A172 (cell line): ENCODE measurements at regions not wholly inside any gene's neighbourhood (a gene's known extent, or its start where the extent isn't known, plus 50 kb on each side); places are given as distances from the start of the nearest gene placed in this dataset.
"Not testable (repeated sequence)": the region's sequence is repeated elsewhere in the genome, so short reads cannot be mapped to it uniquely, and the experiment has no call there.

ENCODE experiments used
- DNase-seq: peaks from one replicate; pipeline ENCODE4 v3.0.0-alpha.2; 2015; ENCODE audit warnings: low spot score

DNA sequence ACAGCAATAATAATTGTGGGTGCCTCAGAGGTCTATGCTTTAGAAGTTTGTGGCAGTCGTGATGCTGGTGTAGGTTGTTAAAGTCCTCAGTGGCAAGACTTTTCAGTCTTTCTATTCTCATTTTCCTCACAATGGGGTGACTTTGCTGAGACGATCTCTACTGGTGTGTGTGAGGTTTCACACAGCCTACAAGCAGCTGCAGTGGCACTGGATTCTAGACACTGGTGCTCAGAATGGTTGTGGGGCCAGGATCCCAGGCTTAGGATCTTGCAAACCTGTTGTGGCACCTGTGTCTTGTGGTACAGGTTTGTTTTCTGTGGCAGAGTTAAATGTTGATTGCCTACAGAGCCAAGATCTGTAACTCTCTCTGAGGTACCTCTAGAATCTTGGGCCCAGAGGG, 581.2 kb downstream of the PTPRC start:
- no peak for DNase-seq

DNA sequence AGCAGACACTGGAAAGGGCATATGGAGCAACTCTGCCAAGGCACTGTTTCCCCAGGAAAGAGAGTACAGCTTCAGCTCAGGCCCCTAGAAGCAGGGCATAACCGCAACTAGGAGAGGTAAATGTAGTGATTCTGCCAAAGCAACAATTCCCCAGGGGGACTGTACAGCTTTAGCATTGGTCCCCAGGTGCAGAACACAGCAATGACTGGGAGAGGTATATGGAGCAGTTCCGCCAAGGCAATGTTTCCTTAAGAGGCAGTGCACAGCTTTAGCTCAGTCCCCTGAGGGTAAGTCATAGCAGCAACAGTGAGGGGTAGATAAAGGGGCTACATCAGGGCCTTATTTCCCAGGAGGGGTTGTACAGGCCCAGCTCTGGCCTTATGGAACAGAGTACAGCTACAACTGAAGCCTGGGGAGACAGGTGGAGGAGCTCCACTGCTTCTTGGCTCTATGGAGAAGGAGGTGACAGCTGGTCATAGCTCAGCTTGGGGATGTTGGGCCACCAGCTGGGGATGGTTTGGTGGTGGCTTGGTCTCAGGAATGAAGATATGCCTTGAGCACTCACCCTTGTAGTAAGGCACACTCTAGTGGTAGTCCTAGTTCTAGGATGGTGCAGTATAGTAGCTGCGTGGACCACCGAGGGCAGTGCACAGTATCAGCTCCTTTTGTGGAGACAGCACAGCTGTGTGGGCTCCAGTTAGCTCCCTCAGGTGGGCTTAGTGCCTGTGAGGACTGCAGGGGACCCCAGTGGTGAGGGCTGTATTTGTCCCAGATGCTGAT, 582.7 kb downstream of the PTPRC start:
- DNase-seq = no peak

DNA sequence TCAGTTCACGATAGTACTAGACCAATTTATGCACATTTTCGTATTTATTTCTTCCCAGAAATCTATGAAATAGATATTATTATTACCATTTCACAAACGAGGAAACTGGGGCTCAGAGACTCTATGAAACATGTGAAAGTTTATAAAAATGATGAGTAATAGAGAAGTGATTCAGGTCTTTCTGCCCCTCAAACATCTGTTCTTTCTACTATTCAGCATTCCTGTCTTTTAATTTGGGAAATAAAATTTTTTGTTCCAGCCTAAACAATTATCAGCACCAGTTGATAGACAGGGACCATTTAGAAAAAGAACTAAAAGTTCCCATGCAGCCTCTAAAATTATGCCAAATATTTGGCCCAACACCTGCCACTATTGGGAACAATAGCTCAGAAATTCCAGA, 585.1 kb downstream of the PTPRC start:
- no peak for DNase-seq

DNA sequence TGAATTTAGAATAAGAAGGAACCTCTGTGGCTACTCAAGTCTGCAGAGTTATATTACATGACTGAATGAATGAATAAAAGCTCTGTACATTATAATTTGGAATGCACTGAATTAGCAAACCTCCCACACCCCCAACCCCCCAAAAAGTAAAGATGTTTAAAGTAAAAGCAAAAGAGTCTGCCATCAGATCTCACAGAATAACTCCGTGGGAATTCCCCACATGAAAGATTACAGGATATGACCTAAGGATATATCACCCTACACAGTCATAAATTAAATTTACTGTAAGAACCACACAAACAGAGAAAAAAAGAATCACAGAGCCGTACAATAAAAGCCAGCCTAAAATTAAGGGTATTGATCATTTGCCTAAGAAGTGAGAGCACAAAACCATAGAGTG, 587.3 kb downstream of the PTPRC start:
- DNase-seq = peak; percentile 81

DNA sequence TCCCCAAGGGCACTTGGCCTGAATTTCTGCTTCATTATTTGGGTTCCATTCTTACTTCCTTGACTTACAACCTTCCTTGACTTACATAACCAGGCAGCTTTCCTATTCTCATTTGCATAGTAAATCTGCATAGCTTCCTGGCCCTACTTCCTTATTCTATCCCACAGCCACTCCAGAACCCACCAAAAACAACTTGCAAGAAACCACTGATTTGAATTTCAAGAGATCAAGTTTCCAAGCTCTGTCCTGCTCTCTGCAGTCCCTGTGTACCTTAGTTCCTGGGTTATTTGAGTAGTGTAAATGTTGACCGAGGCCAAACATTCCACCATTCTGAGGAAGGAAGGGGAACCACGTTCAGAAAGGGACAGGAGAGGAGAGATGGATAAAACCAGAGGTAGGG, 603.3 kb downstream of the PTPRC start:
- DNase-seq = no peak

DNA sequence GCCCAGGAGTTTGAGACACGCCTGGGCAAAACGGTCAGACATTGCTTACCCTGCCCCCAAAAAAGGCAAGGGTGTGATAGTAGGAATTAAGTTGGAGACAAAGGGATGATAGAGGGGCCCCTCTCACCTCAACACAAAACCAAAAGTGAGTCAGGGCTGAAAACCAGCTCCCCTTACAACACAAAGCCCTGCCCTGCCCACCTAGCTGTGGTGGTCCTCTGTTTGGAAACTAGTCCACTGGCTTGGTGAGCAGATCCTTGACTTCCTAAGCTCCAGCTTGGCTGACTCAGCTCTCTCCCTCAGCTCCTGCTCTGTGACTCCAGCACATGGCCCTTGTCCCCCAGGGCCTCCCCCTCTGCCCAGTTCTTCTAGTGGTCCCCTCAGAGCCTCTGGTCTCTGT, 603.8 kb downstream of the PTPRC start:
- DNase-seq = no peak

DNA sequence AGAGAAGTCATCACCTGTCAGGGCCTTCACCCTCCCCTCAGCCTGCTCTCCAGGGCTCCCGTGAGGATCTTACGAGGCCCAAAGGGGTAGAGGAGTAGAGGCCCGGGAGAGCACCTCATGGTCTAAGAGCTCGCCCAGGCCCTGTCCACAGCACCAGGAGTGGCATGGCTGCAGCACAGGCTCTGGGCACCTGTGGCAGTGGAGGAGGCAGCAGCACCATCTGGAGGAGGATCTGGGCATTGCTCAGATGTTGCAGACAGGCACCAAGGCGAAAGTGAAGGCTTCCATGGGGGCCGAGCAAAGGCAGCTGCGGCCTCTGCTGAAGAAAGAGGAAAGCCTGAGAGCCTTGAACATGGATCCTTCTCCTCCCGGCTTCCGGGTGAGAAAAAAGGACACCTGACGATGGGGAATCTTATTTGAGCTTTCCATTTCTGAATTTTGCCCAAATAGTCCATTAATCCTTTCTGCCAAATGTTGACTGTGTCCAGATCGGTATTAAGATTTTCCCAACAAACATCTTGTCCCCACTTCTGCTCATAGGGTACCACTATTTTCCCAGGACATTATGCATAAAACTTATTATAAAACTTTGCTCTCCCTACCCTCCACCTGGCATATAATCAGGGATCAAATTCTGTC, 604.7 kb downstream of the PTPRC start:
- peak; percentile 64 for DNase-seq

DNA sequence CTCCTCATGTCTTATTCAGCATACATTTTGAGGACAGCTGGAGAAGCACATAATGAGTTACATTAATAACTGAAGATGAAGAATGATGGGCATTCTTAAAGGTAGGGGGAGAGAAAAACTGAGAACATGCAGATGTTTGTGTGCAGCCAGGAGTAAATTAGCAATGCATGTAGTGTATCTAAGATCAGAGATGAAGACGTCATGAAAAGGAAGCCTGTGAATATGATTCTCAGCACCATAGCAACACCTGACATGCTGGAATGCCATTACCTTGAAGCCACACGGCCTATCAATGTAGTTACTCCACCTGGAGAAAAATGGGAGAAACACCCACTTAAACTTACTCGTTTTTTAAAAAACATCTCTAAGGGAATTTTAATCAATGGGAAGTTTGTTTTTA, 607.1 kb downstream of the PTPRC start:
- no peak for DNase-seq

DNA sequence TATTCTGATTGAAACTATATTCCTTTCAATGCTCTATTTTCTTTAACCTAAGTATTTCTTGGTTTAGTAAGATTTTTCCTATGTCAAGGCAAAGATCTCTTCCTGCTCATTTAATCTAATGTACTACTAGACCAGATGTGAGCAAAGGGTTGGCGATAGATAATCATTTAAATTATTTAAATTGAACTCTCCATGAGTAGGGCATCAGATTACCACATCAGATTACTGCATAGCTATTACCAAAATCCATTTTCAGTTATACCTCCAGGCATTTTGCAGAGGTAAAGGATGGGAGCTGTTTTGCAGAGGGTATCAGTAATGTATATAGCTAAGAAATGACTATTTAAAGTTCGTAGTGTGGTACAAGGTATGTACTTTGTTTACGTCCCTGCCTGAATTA, 607.9 kb downstream of the PTPRC start:
- DNase-seq = no peak

DNA sequence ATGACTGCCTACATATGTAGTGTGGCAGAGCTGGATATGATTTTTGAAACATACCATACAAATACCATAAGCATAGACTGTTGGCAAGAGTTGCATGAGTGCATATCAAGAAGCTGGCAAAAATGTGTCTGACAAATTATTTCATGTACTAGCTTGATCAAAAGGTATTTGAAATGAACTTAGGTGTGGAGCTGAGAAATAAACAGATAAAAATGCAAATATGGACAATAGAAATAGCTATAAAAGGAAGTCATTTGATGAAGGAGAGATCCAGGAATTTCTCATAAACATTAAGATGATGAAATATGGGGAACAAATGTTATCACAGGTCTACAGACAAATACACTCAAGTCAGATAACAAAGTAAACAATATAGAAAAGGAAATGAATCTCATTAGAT, 609.1 kb downstream of the PTPRC start:
- no peak for DNase-seq

DNA sequence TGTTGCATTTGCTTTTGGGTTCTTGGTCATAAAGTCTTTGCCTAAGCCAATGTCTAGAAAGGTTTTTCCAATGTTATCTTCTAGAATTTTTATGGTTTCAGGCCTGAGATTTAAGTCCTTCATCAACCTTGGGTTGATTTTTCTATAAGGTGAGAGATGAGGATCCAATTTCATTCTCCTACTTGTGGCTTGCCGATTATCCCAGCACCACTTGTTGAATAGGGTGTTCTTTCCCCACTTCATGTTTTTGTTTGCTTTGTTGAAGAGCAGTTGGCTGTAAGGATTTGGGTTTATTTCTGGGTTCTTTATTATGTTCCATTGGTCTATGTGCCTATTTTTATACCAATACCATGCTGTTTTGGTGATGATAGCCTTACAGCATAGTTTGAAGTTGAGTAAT, 615.2 kb downstream of the PTPRC start:
- DNase-seq = not testable (repeated sequence)

DNA sequence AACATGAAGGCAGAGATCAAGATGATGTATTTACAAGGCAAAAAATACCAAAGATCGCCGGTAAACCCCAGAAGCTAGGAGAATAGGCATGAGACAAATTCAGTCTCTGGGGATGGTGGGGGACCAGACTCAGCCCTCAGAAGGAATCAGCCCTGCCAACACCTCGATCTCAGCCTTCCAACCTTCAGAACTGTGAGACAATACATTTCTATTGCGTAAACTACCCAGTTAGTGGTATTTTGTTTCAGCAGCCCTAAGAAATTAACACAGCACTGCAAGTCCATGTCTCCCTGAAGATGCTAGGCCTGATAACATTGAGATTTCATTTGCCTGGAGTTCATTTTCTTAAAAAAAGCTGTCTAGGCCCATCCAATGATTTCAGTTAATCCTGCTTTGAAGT, 622.5 kb downstream of the PTPRC start:
- no peak for DNase-seq

DNA sequence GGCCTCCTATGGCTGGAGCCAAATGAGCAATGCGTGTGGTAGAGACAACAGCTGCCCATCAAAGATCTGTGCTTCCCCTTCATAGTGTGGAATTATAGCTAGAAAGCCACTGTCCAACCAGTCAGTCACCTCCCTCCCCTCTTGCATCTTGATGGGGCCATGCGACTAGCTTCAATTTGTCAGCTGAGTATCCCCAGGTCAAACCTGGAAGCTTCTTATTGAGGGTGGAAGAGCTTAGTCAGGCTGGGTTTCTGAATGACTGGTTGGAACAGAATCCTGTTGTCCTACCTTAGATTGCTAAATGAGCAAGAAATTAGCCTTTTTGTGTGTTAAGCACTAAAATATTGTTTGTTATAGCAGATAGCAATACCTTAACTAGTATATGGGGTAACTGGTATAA, 625.4 kb downstream of the PTPRC start:
- DNase-seq = no peak

DNA sequence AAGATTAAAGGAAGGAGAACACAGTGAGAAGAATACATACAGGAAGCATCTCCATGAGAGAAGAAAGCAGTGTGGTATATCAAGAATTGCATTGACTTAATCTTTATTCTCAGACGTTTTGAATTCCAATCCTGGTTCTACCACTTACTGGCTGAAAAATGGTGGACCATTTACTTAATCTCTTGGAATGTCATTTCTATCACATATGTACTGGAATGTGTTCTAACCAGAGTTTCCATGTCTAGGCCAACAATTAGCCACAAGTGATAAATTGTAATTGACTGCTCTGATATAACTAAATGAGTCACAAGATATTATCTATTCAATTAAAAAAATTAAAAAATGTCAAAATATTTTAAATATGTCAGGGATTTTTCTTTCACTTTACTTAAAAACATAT, 626.1 kb downstream of the PTPRC start:
- DNase-seq = no peak

DNA sequence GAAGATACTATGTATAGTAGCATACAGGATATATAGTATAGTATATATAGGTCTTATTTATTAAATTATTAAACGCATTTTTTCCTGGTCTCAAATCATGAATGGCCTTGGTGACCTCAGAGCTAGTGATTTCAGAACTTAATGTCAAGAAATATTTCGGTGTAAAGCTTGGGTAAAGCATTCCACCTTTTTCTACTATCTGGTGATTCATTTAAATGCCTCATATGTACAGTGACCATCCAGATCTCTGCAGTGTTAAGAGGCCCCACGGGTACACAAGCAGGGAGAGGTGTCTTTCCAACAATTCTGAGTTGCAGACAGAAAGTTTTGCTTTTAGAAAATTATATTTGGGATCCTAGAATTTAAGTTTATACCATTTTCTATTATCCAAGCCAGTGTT, 626.5 kb downstream of the PTPRC start:
- no peak for DNase-seq

DNA sequence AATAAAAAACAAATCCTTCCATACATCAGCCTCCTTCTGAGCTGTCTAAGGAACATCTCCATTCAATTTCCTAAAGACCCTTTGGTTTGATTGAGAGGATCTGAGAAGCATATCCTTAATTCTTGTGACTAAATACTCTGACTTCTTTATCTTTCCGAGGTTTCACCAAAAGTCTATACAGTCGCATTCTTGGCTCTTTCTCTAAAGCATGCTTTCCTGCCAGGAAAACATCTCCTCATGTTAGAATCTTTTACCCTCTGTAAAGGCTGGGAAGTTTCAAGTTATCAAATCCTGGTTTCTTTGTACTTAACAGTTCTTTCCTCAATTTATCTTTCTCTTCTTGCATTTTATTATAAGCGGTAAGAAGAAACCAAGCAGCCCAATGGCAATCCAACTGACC, 630.4 kb downstream of the PTPRC start:
- DNase-seq = no peak

DNA sequence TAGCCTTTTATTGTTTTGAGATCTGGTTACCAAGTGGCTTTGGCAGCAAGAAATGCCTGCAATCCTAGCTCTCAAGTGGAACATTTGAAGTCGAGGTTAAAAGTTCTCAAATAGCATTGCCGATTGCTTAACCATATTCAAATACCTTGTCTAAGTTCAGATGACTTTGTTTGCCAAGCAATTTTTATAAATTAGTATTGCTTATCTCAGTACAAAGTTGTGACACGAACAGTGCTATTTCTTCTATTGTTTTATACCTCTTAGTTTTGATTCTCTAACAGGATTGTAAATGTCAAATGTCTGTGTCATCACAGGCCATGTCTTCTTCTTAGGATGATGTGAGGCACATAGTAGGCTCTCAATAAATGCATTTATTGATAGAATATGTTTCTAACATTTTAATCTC, 633.3 kb downstream of the PTPRC start:
- DNase-seq = peak; percentile 68

DNA sequence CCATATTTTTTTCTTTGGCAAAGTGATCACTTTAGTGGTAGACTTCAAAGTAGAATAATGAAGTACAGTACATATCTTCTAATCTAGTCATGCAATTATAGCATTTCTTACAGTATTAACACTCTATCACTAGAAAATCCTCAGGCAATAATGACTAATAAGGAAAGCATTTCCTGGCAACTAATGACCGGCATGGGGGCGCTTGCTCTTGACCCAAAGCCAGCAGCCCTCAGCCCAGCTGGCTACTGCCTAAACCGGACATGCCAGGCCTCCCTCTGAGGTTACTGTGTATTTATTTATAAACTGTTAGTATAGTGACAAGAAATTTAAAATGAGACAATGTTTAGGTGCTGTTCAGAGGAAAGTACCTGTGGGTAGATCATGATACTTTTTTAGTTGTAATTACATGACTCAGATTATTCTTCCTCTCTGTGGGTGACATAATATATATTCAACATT, 633.8 kb downstream of the PTPRC start:
- DNase-seq = peak; percentile 99

DNA sequence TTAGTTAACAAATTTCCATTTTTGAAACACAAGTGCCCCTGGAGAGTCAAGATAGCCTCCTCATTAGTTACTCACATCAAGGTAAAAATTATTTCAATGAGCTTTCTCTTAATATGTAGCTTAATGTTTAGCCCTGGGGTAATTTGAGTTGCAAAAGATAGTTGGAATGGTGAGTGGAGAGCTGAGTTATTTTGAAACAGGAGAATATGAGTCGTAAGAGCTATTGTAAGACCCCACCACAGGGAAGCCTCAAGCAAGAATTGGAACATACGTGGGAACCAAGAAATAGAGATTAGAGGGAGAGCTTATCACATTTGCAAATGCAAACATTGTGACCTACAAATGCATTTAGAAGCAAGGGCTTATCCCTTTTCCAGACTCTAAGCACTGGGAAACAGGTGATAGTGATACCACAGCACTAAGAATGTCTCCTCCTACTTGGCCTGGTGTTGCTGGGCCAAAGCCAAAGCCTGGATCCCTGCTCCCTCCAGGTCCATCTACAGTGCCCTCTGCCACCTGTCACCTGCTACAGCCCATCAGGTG, 635.1 kb downstream of the PTPRC start:
- peak; percentile 45 for DNase-seq

DNA sequence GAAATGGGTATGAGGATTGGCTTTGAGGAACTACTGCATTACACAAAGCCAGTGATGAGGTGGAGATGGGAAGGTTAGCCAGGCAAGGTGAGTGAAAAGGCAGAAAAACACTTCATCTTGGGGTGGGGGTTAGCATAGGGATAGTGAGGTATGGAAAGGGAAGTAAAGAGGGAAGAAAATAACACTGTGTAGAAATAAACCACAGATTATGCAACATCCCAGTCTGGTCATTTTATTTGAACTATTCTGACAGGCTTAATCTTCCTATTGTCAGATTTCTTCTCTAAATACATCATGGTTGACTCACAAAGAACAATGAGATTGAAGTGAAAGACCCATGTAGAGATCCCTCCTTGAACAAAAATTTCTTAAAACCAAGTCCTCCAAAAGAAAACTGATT, 640.2 kb downstream of the PTPRC start:
- DNase-seq = peak; percentile 35

DNA sequence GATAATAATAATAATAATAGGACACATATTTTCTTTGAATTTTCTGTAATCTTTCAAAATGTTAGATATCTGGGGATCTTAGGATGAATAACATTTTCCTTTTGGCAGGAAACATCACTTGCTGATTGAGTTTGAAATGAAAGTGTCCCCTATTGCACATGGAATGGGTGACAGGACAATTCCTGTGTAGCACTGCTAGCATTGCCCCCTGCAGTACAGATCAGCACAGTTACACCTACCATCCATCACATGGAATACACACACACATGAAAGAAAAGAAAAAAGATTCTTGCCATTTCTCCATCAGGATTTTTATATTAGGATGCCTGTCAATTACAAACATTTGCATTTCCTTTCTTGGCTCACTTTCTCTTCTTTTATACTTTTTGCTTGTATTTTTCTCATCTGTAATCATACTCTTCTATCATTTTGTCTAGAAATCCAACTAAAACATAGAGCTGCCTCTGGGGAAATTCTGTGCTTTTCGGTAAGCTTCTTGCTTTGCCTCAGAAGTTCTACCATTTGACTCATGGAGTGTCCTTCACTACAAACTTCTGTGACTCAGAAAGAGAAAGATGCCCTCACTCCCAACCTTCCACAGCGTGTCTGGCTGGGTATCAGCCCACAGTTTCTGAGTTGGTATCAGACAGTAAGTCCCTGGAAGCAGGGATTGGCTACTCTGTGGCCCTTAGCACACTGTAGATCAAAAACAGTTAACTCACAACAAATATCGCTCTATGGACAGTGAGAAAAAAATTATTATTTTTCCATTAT, 641.2 kb downstream of the PTPRC start:
- no peak for DNase-seq

DNA sequence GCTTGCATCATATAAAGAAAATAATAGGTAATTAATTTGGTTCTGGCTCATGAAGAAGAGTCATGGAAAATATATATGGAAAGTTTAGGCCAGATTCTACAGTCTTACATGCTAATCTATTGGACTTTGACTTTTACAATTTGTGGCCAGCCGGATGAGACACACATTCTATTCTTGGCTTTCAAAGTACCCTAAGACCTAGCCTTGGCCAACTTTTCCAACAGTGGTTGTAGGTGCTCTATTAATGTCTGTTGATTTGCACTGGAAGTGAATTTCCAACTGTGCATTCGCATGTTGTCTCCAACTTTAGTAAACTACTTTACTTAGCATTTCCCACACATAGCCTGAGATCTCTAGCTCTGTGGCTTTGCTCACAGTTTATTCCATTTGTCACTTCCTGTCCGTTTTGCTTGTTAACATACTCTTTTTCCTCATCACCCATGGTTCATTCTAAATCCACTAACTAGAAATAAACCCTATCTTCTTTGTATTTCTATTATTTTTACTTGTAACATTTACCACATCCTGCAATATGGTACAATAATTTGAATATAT, 644.0 kb downstream of the PTPRC start:
- DNase-seq = peak; percentile 65
